ENCODE measurements at regions not wholly inside any gene's neighbourhood (a gene's known extent, or its start where the extent isn't known, plus 50 kb on each side); places are given as distances from the start of the nearest gene placed in this dataset.
"Not testable (repeated sequence)": the region's sequence is repeated elsewhere in the genome, so short reads cannot be mapped to it uniquely, and the experiment has no call there.

DNA sequence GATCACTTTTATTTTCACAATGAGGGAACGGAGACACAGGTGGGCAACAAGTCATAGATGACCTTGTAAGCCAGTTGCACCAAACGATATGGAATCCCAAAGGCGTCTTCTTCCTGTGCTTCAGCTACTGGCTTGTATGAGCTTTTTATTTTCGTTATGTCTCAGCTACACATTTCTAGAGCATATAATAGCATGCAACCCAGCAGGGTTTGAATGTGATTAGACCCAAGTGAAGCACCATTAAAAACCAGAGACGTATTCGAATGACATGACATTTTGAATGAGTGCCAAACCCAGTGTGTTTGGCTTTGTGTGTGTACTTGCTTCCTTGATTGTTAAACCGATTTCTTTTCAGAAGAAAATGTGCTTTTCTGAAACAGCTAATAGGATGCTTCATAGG lies 963.2 kb upstream of the CELF2 start:
- Histone ChIP-seq H3K27me3 (ENCODE audit: insufficient read depth, low read length) (no peaks in the 10 kb centered on the region), H3K4me3 (ENCODE audit: low read length) (no peak overlapping the region), H3K9me3 (ENCODE audit: low read depth, low read length) (no peaks in the 10 kb centered on the region), H3K4me1 (ENCODE audit: insufficient read depth, low read length) (no peaks in the 10 kb centered on the region)

DNA sequence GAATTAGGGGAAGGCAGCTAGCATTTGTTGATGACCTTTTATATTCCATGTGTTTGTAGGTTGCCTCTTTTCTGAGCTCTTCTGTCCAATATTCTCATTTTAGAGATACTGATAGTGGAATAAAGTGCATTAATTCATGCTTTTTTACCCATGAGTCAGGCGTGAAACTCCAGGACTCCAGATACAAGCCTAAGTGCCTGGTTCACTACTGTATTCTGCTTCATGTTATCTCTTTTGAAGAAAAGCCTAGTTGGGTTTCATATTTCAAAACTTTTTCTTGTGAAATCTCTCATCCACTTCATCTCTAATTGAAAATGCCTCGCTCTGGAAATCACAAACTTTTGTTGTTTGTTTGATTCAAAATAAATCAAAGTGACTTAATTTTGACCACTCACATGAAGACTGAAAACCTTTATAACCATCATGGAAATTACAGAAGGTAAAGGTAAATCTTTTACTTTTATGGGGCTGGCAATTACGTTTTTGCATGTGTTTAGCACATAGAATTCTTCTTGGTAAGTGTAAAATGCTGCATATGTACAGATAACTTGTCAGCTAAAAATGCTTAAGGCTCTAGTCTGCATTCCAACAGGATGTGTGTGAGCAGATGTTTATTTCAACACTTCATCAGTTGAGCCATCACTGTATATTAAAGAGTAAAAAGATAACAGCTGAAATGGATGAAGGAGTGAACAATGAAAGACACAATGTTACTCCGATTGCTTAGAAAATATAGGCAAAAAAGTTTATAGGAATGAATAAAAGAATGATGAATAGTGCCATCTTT lies 961.8 kb upstream of the CELF2 start:
- Histone ChIP-seq H3K4me1 (ENCODE audit: insufficient read depth, low read length) (no peaks in the 10 kb centered on the region), H3K9me3 (ENCODE audit: low read depth, low read length) (no peaks in the 10 kb centered on the region), H3K4me3 (ENCODE audit: low read length) (no peak overlapping the region), H3K27me3 (ENCODE audit: insufficient read depth, low read length) (no peaks in the 10 kb centered on the region)

DNA sequence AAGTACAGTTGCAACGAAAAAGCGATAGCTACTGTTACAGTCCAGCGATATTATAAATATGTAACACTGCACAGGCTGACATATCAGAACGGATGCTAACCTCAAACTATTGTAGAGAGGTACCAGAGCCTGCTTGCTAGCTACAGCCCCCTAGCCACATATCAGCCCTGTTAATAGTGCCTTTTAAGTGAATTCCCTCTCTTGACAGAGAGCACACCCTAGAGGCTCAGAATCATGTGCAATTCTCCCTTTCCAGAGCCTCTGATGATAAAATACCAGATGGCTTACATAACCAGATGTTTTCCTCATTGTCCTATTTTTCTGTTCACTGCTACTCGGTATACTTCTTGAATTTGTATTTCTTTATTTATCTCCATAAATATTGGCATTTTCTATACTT lies 960.7 kb upstream of the CELF2 start:
- no peaks in the 10 kb centered on the region for H3K4me1 ChIP-seq (ENCODE audit: insufficient read depth, low read length)
- H3K9me3 ChIP-seq (ENCODE audit: low read depth, low read length) = no peaks in the 10 kb centered on the region
- H3K4me3 ChIP-seq (ENCODE audit: low read length) = no peak overlapping the region
- no peaks in the 10 kb centered on the region for H3K27me3 ChIP-seq (ENCODE audit: insufficient read depth, low read length)

DNA sequence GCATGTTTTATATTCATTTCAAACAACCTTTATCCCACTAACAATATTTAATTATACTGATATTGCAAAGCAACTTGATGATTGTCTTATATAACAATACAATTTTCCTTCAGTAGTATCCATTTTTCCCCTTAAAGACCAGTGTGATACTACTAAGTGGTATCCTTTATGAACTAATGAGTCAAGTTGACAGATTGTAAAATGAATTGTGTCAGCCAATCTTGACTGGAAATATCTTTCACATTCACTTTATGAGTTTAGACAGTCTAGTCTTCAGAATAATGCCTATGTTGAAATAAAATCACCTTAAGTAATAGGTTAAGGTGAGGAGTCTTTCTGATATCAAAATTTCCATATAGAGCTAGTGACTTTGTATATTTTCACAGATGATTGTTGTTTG lies 950.0 kb upstream of the CELF2 start:
- Histone ChIP-seq H3K27me3 (ENCODE audit: insufficient read depth, low read length) (no peaks in the 10 kb centered on the region), H3K9me3 (ENCODE audit: low read depth, low read length) (no peaks in the 10 kb centered on the region), H3K4me3 (ENCODE audit: low read length) (no peak overlapping the region), H3K4me1 (ENCODE audit: insufficient read depth, low read length) (no peaks in the 10 kb centered on the region)

DNA sequence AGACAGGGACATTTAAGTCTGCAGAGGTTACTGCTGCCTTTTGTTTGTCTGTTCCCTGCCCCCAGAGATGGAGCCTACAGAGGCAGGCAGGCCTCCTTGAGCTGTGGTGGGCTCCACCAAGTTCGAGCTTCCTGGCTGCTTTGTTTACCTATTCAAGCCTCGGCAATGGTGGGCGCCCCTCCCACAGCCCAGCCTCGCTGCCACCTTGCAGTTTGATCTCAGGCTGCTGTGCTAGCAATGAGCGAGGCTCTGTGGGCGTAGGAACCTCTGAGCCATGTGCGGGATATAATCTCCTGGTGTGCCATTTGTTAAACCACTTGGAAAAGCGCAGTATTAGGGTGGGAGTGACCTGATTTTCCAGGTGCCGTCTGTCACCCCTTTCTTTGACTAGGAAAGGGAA lies 942.8 kb upstream of the CELF2 start:
- not testable (repeated sequence) for H3K9me3 ChIP-seq (ENCODE audit: low read depth, low read length); H3K4me3 ChIP-seq (ENCODE audit: low read length); H3K4me1 ChIP-seq (ENCODE audit: insufficient read depth, low read length)

DNA sequence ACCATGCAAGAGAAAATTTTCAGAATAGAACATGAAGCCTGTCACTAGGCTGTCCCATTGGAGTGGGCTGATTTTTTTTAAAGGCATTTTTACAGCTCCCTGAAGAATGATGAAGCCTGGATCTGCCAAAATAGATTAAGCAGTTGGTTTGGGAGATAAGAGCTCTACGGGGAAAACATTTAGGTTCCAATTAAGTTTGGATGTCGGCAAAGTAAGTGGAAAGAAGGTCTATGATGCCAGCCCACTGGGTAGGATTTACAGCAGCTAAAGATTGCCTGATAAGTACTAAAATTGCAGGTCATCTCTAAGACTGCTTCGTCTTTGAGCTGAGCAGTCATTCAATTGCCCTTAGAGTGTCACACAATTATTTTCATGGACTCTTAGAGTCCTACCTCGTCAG lies 939.2 kb upstream of the CELF2 start:
- H3K4me1 ChIP-seq (ENCODE audit: insufficient read depth, low read length) = no peaks in the 10 kb centered on the region
- no peak overlapping the region for H3K4me3 ChIP-seq (ENCODE audit: low read length)
- peaks cover 5% of the 10 kb centered on the region for H3K9me3 ChIP-seq (ENCODE audit: low read depth, low read length)
- H3K27me3 ChIP-seq (ENCODE audit: insufficient read depth, low read length) = no peaks in the 10 kb centered on the region

More for the DNA sequence above, 942.8 kb upstream of the CELF2 start:
- H3K27me3 ChIP-seq (ENCODE audit: insufficient read depth, low read length) = not testable (repeated sequence)

DNA sequence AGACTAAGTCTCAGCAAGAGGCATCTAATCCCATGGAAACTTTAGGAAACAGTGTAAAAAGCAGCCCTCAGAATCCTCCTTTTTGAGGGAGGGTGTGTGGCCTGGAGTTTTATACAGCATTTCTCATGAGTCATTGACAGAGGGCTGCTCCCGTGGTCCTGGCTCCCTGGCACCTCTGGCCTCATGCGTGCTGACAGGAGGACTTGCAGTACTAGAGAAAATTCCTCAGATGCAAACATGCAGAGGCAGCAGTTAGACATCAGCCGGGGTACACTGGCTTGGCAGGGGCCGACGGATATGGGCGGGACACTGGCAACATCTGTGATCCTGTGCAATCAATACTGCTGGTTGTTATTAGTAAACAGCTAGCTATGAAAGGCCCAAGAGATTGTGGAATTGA lies 925.1 kb upstream of the CELF2 start:
- H3K4me3 ChIP-seq (ENCODE audit: low read length) = no peak overlapping the region
- H3K9me3 ChIP-seq (ENCODE audit: low read depth, low read length) = no peaks in the 10 kb centered on the region
- H3K4me1 ChIP-seq (ENCODE audit: insufficient read depth, low read length) = no peaks in the 10 kb centered on the region
- H3K27me3 ChIP-seq (ENCODE audit: insufficient read depth, low read length) = no peaks in the 10 kb centered on the region

DNA sequence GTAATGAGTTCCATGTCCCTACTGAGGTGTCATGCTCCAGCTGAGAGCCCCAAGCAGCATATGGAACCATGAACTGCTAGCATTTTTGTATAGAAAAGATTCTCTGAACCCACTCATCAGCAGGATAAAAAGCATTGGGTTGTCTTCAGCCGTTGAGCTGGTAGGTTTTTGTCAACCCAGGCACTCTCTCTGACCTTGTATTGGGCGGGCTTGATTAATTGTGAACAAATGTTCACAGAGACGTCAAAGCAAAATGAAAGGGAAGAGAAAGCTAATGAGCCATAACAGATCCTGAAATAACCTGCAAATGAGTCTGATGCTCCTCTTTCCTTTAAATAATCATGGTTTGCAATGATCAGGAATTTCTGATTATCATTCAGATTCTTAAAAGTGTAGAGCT lies 924.7 kb upstream of the CELF2 start:
- no peaks in the 10 kb centered on the region for H3K9me3 ChIP-seq (ENCODE audit: low read depth, low read length)

DNA sequence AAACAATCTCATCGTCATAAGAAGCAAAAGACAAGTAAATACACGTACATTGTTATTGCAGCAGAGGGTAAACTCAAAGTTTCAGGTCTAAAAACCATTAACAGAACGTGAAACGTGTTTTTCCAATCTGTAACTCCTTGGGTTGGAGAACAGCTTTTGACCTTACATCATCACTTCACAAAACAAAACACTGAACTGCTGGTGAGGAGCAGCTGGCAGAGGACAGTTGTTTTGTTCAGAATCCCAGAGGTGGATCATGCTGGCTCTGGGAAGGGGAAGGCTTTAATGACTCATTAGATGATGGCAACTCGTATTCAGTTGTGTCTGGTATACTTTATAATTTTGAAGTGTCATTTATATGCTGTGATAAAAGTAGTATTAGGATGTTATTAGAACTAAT lies 923.0 kb upstream of the CELF2 start:
- Histone ChIP-seq H3K27me3 (ENCODE audit: insufficient read depth, low read length) (no peaks in the 10 kb centered on the region), H3K4me3 (ENCODE audit: low read length) (no peak overlapping the region), H3K4me1 (ENCODE audit: insufficient read depth, low read length) (no peaks in the 10 kb centered on the region), H3K9me3 (ENCODE audit: low read depth, low read length) (no peaks in the 10 kb centered on the region)

More for the DNA sequence above, 924.7 kb upstream of the CELF2 start:
- Histone ChIP-seq H3K4me3 (ENCODE audit: low read length) (no peak overlapping the region), H3K4me1 (ENCODE audit: insufficient read depth, low read length) (no peaks in the 10 kb centered on the region), H3K27me3 (ENCODE audit: insufficient read depth, low read length) (no peaks in the 10 kb centered on the region)

DNA sequence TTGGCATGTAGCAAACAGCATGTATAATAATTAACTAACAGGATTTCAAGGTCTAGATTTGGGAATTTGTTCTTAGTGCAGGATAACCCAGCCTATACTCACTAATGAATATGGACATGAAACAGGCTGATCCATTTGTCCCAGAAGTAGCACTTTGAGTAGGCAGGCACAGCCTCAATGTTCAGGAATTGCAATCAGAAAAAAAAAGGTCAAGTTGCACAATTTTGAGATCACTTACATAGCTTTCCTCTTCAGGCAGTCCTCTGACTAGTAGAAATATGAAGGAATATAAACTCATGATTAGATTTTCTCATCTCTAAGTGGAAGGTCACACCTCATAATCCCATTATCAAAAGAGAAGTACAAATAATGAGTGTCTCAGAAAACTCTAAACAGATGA lies 921.4 kb upstream of the CELF2 start:
- H3K27me3 ChIP-seq (ENCODE audit: insufficient read depth, low read length) = no peaks in the 10 kb centered on the region
- no peaks in the 10 kb centered on the region for H3K9me3 ChIP-seq (ENCODE audit: low read depth, low read length)
- no peak overlapping the region for H3K4me3 ChIP-seq (ENCODE audit: low read length)
- H3K4me1 ChIP-seq (ENCODE audit: insufficient read depth, low read length) = no peaks in the 10 kb centered on the region

DNA sequence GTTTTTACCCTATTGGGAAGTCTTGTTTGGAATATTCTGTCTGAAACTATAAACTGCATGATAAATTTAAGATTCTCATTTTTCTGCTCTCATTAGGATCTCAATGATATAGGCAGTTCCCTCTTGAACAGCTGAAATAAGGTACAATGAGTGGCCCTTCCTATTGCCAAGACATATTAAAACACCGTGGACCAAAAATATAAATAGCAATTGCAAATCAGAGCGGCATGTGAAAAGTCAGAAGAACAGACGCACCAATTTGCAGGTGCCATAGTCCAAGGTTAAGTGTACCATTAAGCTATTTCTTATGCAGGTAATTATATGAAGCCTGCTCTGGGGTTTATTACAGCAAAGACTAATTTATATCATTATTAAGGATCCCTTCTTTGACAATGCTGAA lies 920.8 kb upstream of the CELF2 start:
- Histone ChIP-seq H3K27me3 (ENCODE audit: insufficient read depth, low read length) (no peaks in the 10 kb centered on the region), H3K4me3 (ENCODE audit: low read length) (no peak overlapping the region), H3K9me3 (ENCODE audit: low read depth, low read length) (no peaks in the 10 kb centered on the region), H3K4me1 (ENCODE audit: insufficient read depth, low read length) (no peaks in the 10 kb centered on the region)

DNA sequence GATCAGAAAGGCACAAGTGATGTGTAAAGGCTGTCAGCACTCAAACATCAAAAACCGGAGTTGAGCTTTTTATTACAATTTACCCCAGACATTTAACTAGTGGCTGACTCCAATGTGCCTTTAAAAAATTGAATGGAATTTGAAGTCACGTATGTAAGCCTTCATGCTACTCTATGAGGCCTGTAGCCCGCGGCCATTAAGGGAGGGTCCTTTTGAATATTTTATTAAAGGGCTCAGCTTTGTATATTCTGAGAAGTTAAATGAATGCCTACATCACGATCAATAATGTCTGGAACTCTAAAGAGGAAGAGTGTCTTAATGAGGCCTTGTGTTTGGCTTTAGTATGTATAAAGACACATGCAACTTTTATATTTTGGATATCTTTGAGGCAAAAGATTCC lies 916.6 kb upstream of the CELF2 start:
- H3K4me1 ChIP-seq (ENCODE audit: insufficient read depth, low read length) = no peaks in the 10 kb centered on the region
- no peaks in the 10 kb centered on the region for H3K27me3 ChIP-seq (ENCODE audit: insufficient read depth, low read length)
- H3K4me3 ChIP-seq (ENCODE audit: low read length) = no peak overlapping the region
- peaks cover 6% of the 10 kb centered on the region for H3K9me3 ChIP-seq (ENCODE audit: low read depth, low read length)

DNA sequence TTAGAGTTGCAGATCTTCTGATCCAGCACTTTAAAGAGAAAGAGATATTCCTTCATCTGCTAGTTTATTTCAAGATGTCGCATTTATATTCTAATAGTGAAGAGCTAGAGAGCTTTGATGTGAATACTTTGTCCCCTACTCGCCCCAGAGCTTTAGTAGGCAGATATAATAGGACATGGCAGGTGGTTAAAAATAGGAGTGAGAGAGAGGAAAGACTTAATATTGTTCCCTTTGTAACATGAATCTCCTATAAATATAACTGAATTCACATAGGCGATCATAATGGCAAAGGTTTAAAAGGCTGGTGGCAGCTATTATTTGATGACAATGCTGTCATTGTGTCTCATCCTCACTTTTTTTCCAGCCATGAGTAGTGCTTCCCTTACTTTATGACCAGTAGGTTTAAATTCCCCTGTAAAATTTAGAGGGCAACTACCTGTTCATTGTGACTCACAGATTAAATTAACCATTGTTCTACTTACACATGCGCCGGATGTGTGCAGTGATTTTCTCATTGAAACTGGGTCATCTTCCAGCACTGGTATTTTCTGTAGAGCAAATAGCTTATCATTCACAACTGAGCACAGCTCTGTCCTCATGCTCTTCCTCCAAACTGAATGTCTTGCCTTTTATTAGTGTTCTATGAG lies 906.7 kb upstream of the CELF2 start:
- Histone ChIP-seq H3K9me3 (ENCODE audit: low read depth, low read length) (peaks cover 10% of the 10 kb centered on the region), H3K4me3 (ENCODE audit: low read length) (no peak overlapping the region), H3K27me3 (ENCODE audit: insufficient read depth, low read length) (no peaks in the 10 kb centered on the region), H3K4me1 (ENCODE audit: insufficient read depth, low read length) (no peaks in the 10 kb centered on the region)

DNA sequence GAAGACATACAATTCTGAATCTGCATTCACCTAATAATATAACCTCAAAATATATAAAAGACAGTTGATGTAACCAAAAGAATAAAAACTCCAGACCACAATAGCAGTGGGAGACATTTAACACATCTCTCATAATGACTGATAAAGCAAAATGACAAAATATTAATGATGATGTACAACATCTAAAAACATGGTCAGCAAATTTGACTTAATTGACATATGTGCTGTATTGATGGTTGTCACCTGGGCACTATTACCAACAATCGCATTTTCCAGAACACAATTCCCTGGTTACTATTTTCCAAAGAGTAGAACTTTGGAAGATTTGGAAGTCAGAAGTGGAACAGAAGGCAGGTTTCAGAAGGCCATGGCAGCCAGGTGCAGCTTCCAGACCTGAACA lies 899.5 kb upstream of the CELF2 start:
- Histone ChIP-seq H3K27me3 (ENCODE audit: insufficient read depth, low read length) (no peaks in the 10 kb centered on the region), H3K4me3 (ENCODE audit: low read length) (no peak overlapping the region), H3K4me1 (ENCODE audit: insufficient read depth, low read length) (no peaks in the 10 kb centered on the region)

DNA sequence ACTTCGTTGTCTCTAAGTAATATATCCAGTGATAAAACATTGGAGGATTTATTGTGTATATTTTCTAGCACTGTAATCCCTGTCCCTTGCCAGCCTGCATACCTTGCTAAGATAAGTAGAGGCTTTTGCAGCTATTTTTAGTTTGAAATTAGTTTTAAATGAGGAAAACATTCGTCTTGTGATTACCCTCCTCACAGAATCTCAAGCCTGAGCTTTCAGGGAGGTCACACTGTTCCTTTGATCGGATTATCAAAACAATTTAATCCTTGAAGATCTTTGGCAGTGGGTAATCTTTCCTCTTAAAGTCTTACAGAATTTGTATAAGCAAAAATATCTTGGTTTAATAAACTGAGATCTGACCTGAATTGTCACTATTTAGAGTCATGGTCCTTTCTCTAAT lies 897.0 kb upstream of the CELF2 start:
- no peaks in the 10 kb centered on the region for H3K9me3 ChIP-seq (ENCODE audit: low read depth, low read length)
- H3K4me1 ChIP-seq (ENCODE audit: insufficient read depth, low read length) = no peaks in the 10 kb centered on the region
- H3K4me3 ChIP-seq (ENCODE audit: low read length) = no peak overlapping the region
- H3K27me3 ChIP-seq (ENCODE audit: insufficient read depth, low read length) = no peaks in the 10 kb centered on the region

More for the DNA sequence above, 899.5 kb upstream of the CELF2 start:
- H3K9me3 ChIP-seq (ENCODE audit: low read depth, low read length) = peaks cover 5% of the 10 kb centered on the region

DNA sequence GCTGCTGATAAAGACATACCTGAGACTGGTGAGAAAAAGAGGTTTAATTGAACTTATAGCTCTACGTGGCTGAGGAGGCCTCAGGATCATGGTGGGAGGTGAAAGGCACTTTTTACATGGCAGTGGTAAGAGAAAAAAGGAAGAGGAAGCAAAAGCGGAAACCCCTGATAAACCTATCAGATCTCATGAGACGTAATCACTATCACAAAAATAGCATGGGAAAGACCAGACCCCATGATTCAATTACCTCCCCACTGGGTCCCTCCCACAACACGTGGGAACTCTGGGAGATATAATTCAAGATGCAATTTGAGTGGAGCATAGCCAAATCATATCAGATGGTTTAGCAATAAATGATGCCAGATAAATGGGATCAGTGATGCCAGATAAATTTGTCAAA lies 892.0 kb upstream of the CELF2 start:
- Histone ChIP-seq H3K4me3 (ENCODE audit: low read length) (no peak overlapping the region), H3K9me3 (ENCODE audit: low read depth, low read length) (no peaks in the 10 kb centered on the region), H3K4me1 (ENCODE audit: insufficient read depth, low read length) (no peaks in the 10 kb centered on the region), H3K27me3 (ENCODE audit: insufficient read depth, low read length) (no peaks in the 10 kb centered on the region)

Measured in mononuclear cell (primary cell).